Endothelial cell of umbilical vein (primary cell): ENCODE measurements at regions not wholly inside any gene's neighbourhood (a gene's known extent, or its start where the extent isn't known, plus 50 kb on each side); places are given as distances from the start of the nearest gene placed in this dataset.

ENCODE experiments used
- BruUV-seq: library from RNA; stranded (reverse); fragments of 400-500 nt; replicated peaks from 2 replicates; lab custom pipeline; 2021; lab: Mats Ljungman, UMichigan
- CTCF ChIA-PET: fragments of 300-600, 350-600 bp; sonication (Branson Sonifier 250); formaldehyde crosslinking; loops from one replicate; lab custom pipeline; 2021; ENCODE audit warnings: antibody characterized with exemption, inconsistent platforms; lab: Charles Lee
- POLR2A ChIA-PET: fragments of 300-600, 350-600 bp; sonication (Branson Sonifier 250); formaldehyde crosslinking; loops from one replicate; lab custom pipeline; 2021; ENCODE audit warnings: antibody characterized with exemption, inconsistent platforms; lab: Charles Lee
- DNase-seq: peaks from one replicate; pipeline ENCODE4 v3.0.0-alpha.2; 2011; ENCODE audit warnings: low read depth, low spot score
- FAIRE-seq: peaks from 2 replicates; lab custom pipeline; 2011; peaks lifted over from hg19 to GRCh38; lab: Jason Lieb, UNC
- H2AFZ ChIP-seq: 2 replicates; pipeline ENCODE4 v1.6.0; 2012; ENCODE audit warnings: low read depth, low read length, control low read depth, inconsistent platforms
- H3K27ac ChIP-seq: 2 replicates; pipeline ENCODE4 v1.5.1; 2011; ENCODE audit warnings: low read depth, mild to moderate bottlenecking, control low read depth, low read length, moderate library complexity; ENCODE audit not compliant: insufficient read depth
- H3K27me3 ChIP-seq, 2 experiments: 2 replicates each; pipeline versions ENCODE4 v1.6.0 to v1.6.1; 2011; ENCODE audit warnings: low read length in 2 of 2, mixed read lengths in 1 of 2; ENCODE audit not compliant: control insufficient read depth in 2 of 2, insufficient read depth in 2 of 2
- H3K36me3 ChIP-seq, 2 experiments: 2 replicates in 1 of 2; 3 replicates in 1 of 2; pipeline ENCODE4 v1.5.1; 2011; ENCODE audit warnings: low read length in 2 of 2, mild to moderate bottlenecking in 1 of 2, moderate library complexity in 1 of 2; ENCODE audit not compliant: control insufficient read depth in 2 of 2, insufficient read depth in 2 of 2; ENCODE audit errors: extremely low read depth in 1 of 2
- H3K4me1 ChIP-seq: 3 replicates; pipeline ENCODE4 v1.5.1; 2011; ENCODE audit warnings: mild to moderate bottlenecking, low read length; ENCODE audit not compliant: control insufficient read depth, insufficient read depth; ENCODE audit errors: extremely low read depth
- H3K4me2 ChIP-seq: 2 replicates; pipeline ENCODE4 v1.6.1; 2011; ENCODE audit warnings: low read length, control low read depth, mixed read lengths; ENCODE audit not compliant: insufficient read depth
- H3K4me3 ChIP-seq, 3 experiments: fragments of 200-600 bp in 1 of 3; sonication (generic), shearing (Covaris generic) in 1 of 3; replicated peaks in 1 of 3; 2 replicates each; pipeline ENCODE4 v1.5.1; 2011 to 2016; ENCODE audit warnings: control low read depth in 3 of 3, low read length in 3 of 3, mild to moderate bottlenecking in 2 of 3, inconsistent platforms in 1 of 3, low read depth in 1 of 3, moderate library complexity in 1 of 3; ENCODE audit not compliant: insufficient read depth in 1 of 3
- H3K79me2 ChIP-seq: 2 replicates; pipeline ENCODE4 v1.6.0; 2012; ENCODE audit warnings: low read length, inconsistent platforms; ENCODE audit not compliant: control insufficient read depth, insufficient read depth
- H3K9ac ChIP-seq: replicated peaks from 2 replicates; pipeline ENCODE3; 2011; ENCODE audit warnings: low read length, control low read depth; ENCODE audit not compliant: insufficient read depth; ENCODE audit errors: extremely low read depth
- H3K9me1 ChIP-seq: replicated peaks from 3 replicates; pipeline ENCODE4 v1.6.0; 2011; ENCODE audit warnings: mild to moderate bottlenecking, low read length; ENCODE audit not compliant: control insufficient read depth, insufficient read depth; ENCODE audit errors: extremely low read depth
- H3K9me3 ChIP-seq: replicated peaks from 2 replicates; pipeline ENCODE4 v1.5.1; 2012; ENCODE audit warnings: low read length, inconsistent platforms; ENCODE audit not compliant: control insufficient read depth, insufficient read depth
- H4K20me1 ChIP-seq: replicated peaks from 2 replicates; pipeline ENCODE3; 2011; ENCODE audit warnings: mild to moderate bottlenecking, low read length; ENCODE audit not compliant: control insufficient read depth, insufficient read depth; ENCODE audit errors: extremely low read depth
- CTCF ChIP-seq, 2 donors: IDR thresholded peaks; 1 replicate in 1 of 2; 2 replicates in 1 of 2; pipeline ENCODE4 v1.5.1; 2011; ENCODE audit warnings: low read length in 2 of 2, mild to moderate bottlenecking in 2 of 2, moderate library complexity in 2 of 2, control low read depth in 1 of 2, inconsistent platforms in 1 of 2, low read depth in 1 of 2; ENCODE audit not compliant: insufficient read depth in 1 of 2; ENCODE audit errors: extremely low read depth in 1 of 2
- EZH2 ChIP-seq: IDR thresholded peaks from 2 replicates; pipeline ENCODE4 v1.6.1; 2012; ENCODE audit warnings: borderline replicate concordance, low read depth, mild to moderate bottlenecking, moderate library complexity, low read length, inconsistent platforms; ENCODE audit not compliant: severe bottlenecking
- FOS ChIP-seq: IDR thresholded peaks from 2 replicates; pipeline ENCODE4 v1.6.1; 2011; ENCODE audit warnings: mild to moderate bottlenecking, low read length, moderate library complexity, borderline replicate concordance; ENCODE audit not compliant: insufficient read depth
- GATA2 ChIP-seq: IDR thresholded peaks from 2 replicates; pipeline ENCODE4 v1.7.0; 2011; ENCODE audit warnings: low read depth, mild to moderate bottlenecking, moderate library complexity, mixed read lengths, low read length; ENCODE audit not compliant: insufficient read length, insufficient read depth
- JUN ChIP-seq: IDR thresholded peaks from 2 replicates; pipeline ENCODE4 v1.6.1; 2011; ENCODE audit warnings: borderline replicate concordance, low read depth; ENCODE audit not compliant: insufficient read length, insufficient read depth
- MAX ChIP-seq: IDR thresholded peaks from 2 replicates; pipeline ENCODE4 v1.6.1; 2011; ENCODE audit not compliant: insufficient read depth, insufficient read length
- MYC ChIP-seq: IDR thresholded peaks from one replicate; pipeline ENCODE4 v1.6.1; 2011; ENCODE audit warnings: mild to moderate bottlenecking, low read depth, low read length
- POLR2A ChIP-seq: IDR thresholded peaks from 2 replicates; pipeline ENCODE4 v1.6.1; 2012; ENCODE audit warnings: low read depth, mild to moderate bottlenecking, control low read depth, low read length
- POLR2AphosphoS5 ChIP-seq: IDR thresholded peaks from 2 replicates; pipeline ENCODE4 v1.6.1; 2012; ENCODE audit warnings: low read depth, mild to moderate bottlenecking, control low read depth, low read length, moderate library complexity; ENCODE audit not compliant: insufficient read depth
- dilution Hi-C: fragments of 300-500 bp; cut with MboI; formaldehyde crosslinking; loops from one replicate; pipeline ENCODE4 v1.15.0; 2019; ENCODE audit warnings: low sequenced_read_pairs; ENCODE audit not compliant: extremely low pct_ligation_motif_present
- intact Hi-C: fragments of 100-400 bp; cut with micrococcal nuclease; formaldehyde crosslinking; loops from one replicate; pipeline ENCODE4 v1.10.0; 2022

- no TSS peak for BruUV-seq
- Histone ChIP-seq H4K20me1 (peaks cover 2% of the 10 kb centered on the region), H3K4me1 (peaks cover 2% of the 10 kb centered on the region), H3K9me1 (no peaks in the 10 kb centered on the region), H2AFZ (no peak overlapping the region), H3K9ac (no peak overlapping the region), H3K79me2 (no peaks in the 10 kb centered on the region), H3K4me3 (no peak overlapping the region), H3K36me3 (no peaks in the 10 kb centered on the region), H3K4me2 (no peak overlapping the region), H3K9me3 (no peaks in the 10 kb centered on the region), H3K27me3 (no peaks in the 10 kb centered on the region), H3K27ac (no peak overlapping the region)
- intact Hi-C loops: no loop called here
- CTCF ChIA-PET: no interaction called here
- POLR2A ChIA-PET: no interaction called here
- TF ChIP-seq GATA2: no peak
- no peak for TF ChIP-seq POLR2A
- no peak for TF ChIP-seq CTCF (IDR thresholded peaks at IDR 0.05; ENCODE audit: extremely low read depth in 1 of 2, insufficient read depth in 1 of 2, low read depth in 1 of 2, low read length in 2 of 2)
- TF ChIP-seq POLR2AphosphoS5: no peak
- no peak for TF ChIP-seq EZH2
- TF ChIP-seq JUN: no peak
- no peak for TF ChIP-seq FOS
- no peak for TF ChIP-seq MYC
- TF ChIP-seq MAX: no peak
- no peak for DNase-seq
- dilution Hi-C loops: no loop called here
- FAIRE-seq: no peak
Measured at GRCh38 chr6:144654506-144654905, 369.4 kb downstream of the UTRN start.
